ENCODE measurements at regions not wholly inside any gene's neighbourhood (a gene's known extent, or its start where the extent isn't known, plus 50 kb on each side); places are given as distances from the start of the nearest gene placed in this dataset.
"Not testable (repeated sequence)": the region's sequence is repeated elsewhere in the genome, so short reads cannot be mapped to it uniquely, and the experiment has no call there.

- TF ChIP-seq CTCF (IDR thresholded peaks at IDR 0.05; ENCODE audit: insufficient read depth, low read depth, low read length, missing control alignments), result no peak
- no peak for DNase-seq (ENCODE audit: low read depth)
- H3K4me3 ChIP-seq (ENCODE audit: low read length), result no peak overlapping the region
Observed at GRCh38 chr2:22076454-22076853, 952.7 kb downstream of the TDRD15 start.

- H3K4me3 ChIP-seq (ENCODE audit: low read length), result no peak overlapping the region
- no peak for TF ChIP-seq CTCF (IDR thresholded peaks at IDR 0.05; ENCODE audit: insufficient read depth, low read depth, low read length, missing control alignments)
- no peak for DNase-seq (ENCODE audit: low read depth)
Observed at GRCh38 chr2:22078701-22079100, 954.9 kb downstream of the TDRD15 start.

- H3K4me3 ChIP-seq (ENCODE audit: low read length), result no peak overlapping the region
- no peak for TF ChIP-seq CTCF (IDR thresholded peaks at IDR 0.05; ENCODE audit: insufficient read depth, low read depth, low read length, missing control alignments)
Observed at GRCh38 chr2:22079583-22079982, 955.8 kb downstream of the TDRD15 start.

GRCh38 chr2:22086726-22087125 is 963.0 kb downstream of the TDRD15 start:
- no peak for DNase-seq (ENCODE audit: low read depth)
- H3K4me3 ChIP-seq (ENCODE audit: low read length), result no peak overlapping the region
- no peak for TF ChIP-seq CTCF (IDR thresholded peaks at IDR 0.05; ENCODE audit: insufficient read depth, low read depth, low read length, missing control alignments)

More at GRCh38 chr2:22079583-22079982, 955.8 kb downstream of the TDRD15 start:
- DNase-seq (ENCODE audit: low read depth), result no peak

- not testable (repeated sequence) for DNase-seq (ENCODE audit: low read depth); H3K4me3 ChIP-seq (ENCODE audit: low read length)
Observed at GRCh38 chr2:22103617-22104016, 979.8 kb downstream of the TDRD15 start.

- TF ChIP-seq CTCF (IDR thresholded peaks at IDR 0.05; ENCODE audit: insufficient read depth, low read depth, low read length, missing control alignments), result no peak
- no peak for DNase-seq (ENCODE audit: low read depth)
- no peak overlapping the region for H3K4me3 ChIP-seq (ENCODE audit: low read length)
Observed at GRCh38 chr2:22110244-22110651, 986.5 kb downstream of the TDRD15 start.

- no peak for DNase-seq (ENCODE audit: low read depth)
- no peak overlapping the region for H3K4me3 ChIP-seq (ENCODE audit: low read length)
- TF ChIP-seq CTCF (IDR thresholded peaks at IDR 0.05; ENCODE audit: insufficient read depth, low read depth, low read length, missing control alignments), result no peak
Observed at GRCh38 chr2:22124003-22124402, 1000.2 kb downstream of the TDRD15 start.

GRCh38 chr2:22126106-22126505 is 1002.3 kb downstream of the TDRD15 start:
- H3K4me3 ChIP-seq (ENCODE audit: low read length), result no peak overlapping the region
- no peak for DNase-seq (ENCODE audit: low read depth)
- TF ChIP-seq CTCF (IDR thresholded peaks at IDR 0.05; ENCODE audit: insufficient read depth, low read depth, low read length, missing control alignments), result no peak

Data from epithelial cell of esophagus (primary cell).